H54 (cell line): ENCODE measurements at regions not wholly inside any gene's neighbourhood (a gene's known extent, or its start where the extent isn't known, plus 50 kb on each side); places are given as distances from the start of the nearest gene placed in this dataset.
"Not testable (repeated sequence)": the region's sequence is repeated elsewhere in the genome, so short reads cannot be mapped to it uniquely, and the experiment has no call there.

ENCODE experiments used
- DNase-seq: peaks from one replicate; pipeline ENCODE4 v3.0.0; 2011; ENCODE audit warnings: low spot score, mixed read lengths; ENCODE audit not compliant: insufficient read length
- FAIRE-seq: peaks from 3 replicates; lab custom pipeline; 2011; peaks lifted over from hg19 to GRCh38; lab: Jason Lieb, UNC
- POLR2A ChIP-seq: IDR thresholded peaks from 2 replicates; pipeline ENCODE4 v1.6.1; 2011; ENCODE audit warnings: low read depth, mild to moderate bottlenecking, low read length

- no peak for FAIRE-seq
- DNase-seq, result no peak
- no peak for TF ChIP-seq POLR2A
Measured at GRCh38 chr1:213602796-213603486, 384.8 kb upstream of the PROX1 start.

GRCh38 chr1:213604477-213604876, 383.3 kb upstream of the PROX1 start:
- DNase-seq, result no peak
- FAIRE-seq, result no peak
- TF ChIP-seq POLR2A, result no peak

GRCh38 chr1:213605732-213606131, 382.0 kb upstream of the PROX1 start:
- no peak for TF ChIP-seq POLR2A
- DNase-seq, result no peak
- no peak for FAIRE-seq

GRCh38 chr1:213606252-213606820, 381.4 kb upstream of the PROX1 start:
- DNase-seq, result no peak
- FAIRE-seq, result no peak
- TF ChIP-seq POLR2A, result no peak

- DNase-seq (no peak), FAIRE-seq (no peak)
- TF ChIP-seq POLR2A, result no peak
Measured at GRCh38 chr1:213613549-213613948, 374.2 kb upstream of the PROX1 start.

- FAIRE-seq (no peak), DNase-seq (no peak)
- no peak for TF ChIP-seq POLR2A
Measured at GRCh38 chr1:213615226-213615916, 372.4 kb upstream of the PROX1 start.

- FAIRE-seq (no peak), DNase-seq (no peak)
- TF ChIP-seq POLR2A, result no peak
Measured at GRCh38 chr1:213617133-213617532, 370.6 kb upstream of the PROX1 start.

- no peak for FAIRE-seq
- DNase-seq, result no peak
- no peak for TF ChIP-seq POLR2A
Measured at GRCh38 chr1:213618094-213618493, 369.7 kb upstream of the PROX1 start.

- DNase-seq (no peak), FAIRE-seq (no peak)
- no peak for TF ChIP-seq POLR2A
Measured at GRCh38 chr1:213619026-213619425, 368.7 kb upstream of the PROX1 start.

GRCh38 chr1:213621077-213621476, 366.7 kb upstream of the PROX1 start:
- TF ChIP-seq POLR2A, result no peak
- no peak for FAIRE-seq
- DNase-seq, result no peak

GRCh38 chr1:213622365-213623063, 365.3 kb upstream of the PROX1 start:
- no peak for DNase-seq
- no peak for TF ChIP-seq POLR2A

GRCh38 chr1:213623064-213623581, 364.6 kb upstream of the PROX1 start:
- DNase-seq (no peak), FAIRE-seq (no peak)
- no peak for TF ChIP-seq POLR2A

More at GRCh38 chr1:213622365-213623063, 365.3 kb upstream of the PROX1 start:
- FAIRE-seq, result no peak

- no peak for TF ChIP-seq POLR2A
- FAIRE-seq, result no peak
Measured at GRCh38 chr1:213623862-213624261, 363.9 kb upstream of the PROX1 start.

GRCh38 chr1:213636778-213637177, 351.0 kb upstream of the PROX1 start:
- FAIRE-seq, DNase-seq: not testable (repeated sequence)

More at GRCh38 chr1:213623862-213624261, 363.9 kb upstream of the PROX1 start:
- no peak for DNase-seq
